ENCODE measurements at regions not wholly inside any gene's neighbourhood (a gene's known extent, or its start where the extent isn't known, plus 50 kb on each side); places are given as distances from the start of the nearest gene placed in this dataset.
"Not testable (repeated sequence)": the region's sequence is repeated elsewhere in the genome, so short reads cannot be mapped to it uniquely, and the experiment has no call there.

GRCh38 chr5:118392491-118392890 lies 595.9 kb downstream of the DTWD2 start:
- Histone ChIP-seq H4K5ac (ENCODE audit: low read length) (no peak overlapping the region), H3K4me3 (ENCODE audit: low read length) (no peak overlapping the region), H3K56ac (ENCODE audit: low read length) (no peak overlapping the region), H3K36me3 (ENCODE audit: control insufficient read depth, insufficient read depth, low read length) (no peaks in the 10 kb centered on the region), H3K79me1 (ENCODE audit: low read length) (no peaks in the 10 kb centered on the region), H2BK15ac (replicated peaks; ENCODE audit: low read depth) (no peak overlapping the region), H3K4ac (ENCODE audit: low read depth, low read length) (no peak overlapping the region), H3K27ac (ENCODE audit: low read depth, low read length) (no peak overlapping the region), H3K4me1 (ENCODE audit: control insufficient read depth, low read depth, low read length) (no peaks in the 10 kb centered on the region), H3K4me2 (ENCODE audit: low read length) (no peak overlapping the region), H3K9ac (ENCODE audit: low read length) (no peak overlapping the region), H2BK5ac (ENCODE audit: low read length) (no peak overlapping the region), H2BK120ac (ENCODE audit: low read depth, low read length) (no peak overlapping the region), H3K27me3 (ENCODE audit: insufficient read depth, low read length, poor library complexity) (no peaks in the 10 kb centered on the region), H3K18ac (ENCODE audit: low read length) (no peak overlapping the region), H2AK5ac (ENCODE audit: low read length) (no peak overlapping the region), H3K79me2 (ENCODE audit: control insufficient read depth, insufficient read depth, low read length) (no peaks in the 10 kb centered on the region), H4K8ac (ENCODE audit: low read depth, low read length) (no peak overlapping the region), H3K23ac (ENCODE audit: low read length) (no peak overlapping the region)
- no peak for DNase-seq
- no CpG with 5 or more reads among the region's 6 CpGs for WGBS (ENCODE audit: extremely low coverage, insufficient coverage, low lambda C conversion rate)

GRCh38 chr5:118382931-118383330 lies 605.4 kb downstream of the DTWD2 start:
- H3K4me1 ChIP-seq (ENCODE audit: control insufficient read depth, low read depth, low read length); H3K9ac ChIP-seq (ENCODE audit: low read length); H3K56ac ChIP-seq (ENCODE audit: low read length); H3K23ac ChIP-seq (ENCODE audit: low read length); H3K27ac ChIP-seq (ENCODE audit: low read depth, low read length); H3K36me3 ChIP-seq (ENCODE audit: control insufficient read depth, insufficient read depth, low read length); H2BK15ac ChIP-seq (replicated peaks; ENCODE audit: low read depth); H3K27me3 ChIP-seq (ENCODE audit: insufficient read depth, low read length, poor library complexity); H2AK5ac ChIP-seq (ENCODE audit: low read length); H3K79me1 ChIP-seq (ENCODE audit: low read length); H3K79me2 ChIP-seq (ENCODE audit: control insufficient read depth, insufficient read depth, low read length); H3K4ac ChIP-seq (ENCODE audit: low read depth, low read length); H3K4me2 ChIP-seq (ENCODE audit: low read length); H3K4me3 ChIP-seq (ENCODE audit: low read length); DNase-seq; H2BK120ac ChIP-seq (ENCODE audit: low read depth, low read length); H4K5ac ChIP-seq (ENCODE audit: low read length); H3K18ac ChIP-seq (ENCODE audit: low read length); H4K8ac ChIP-seq (ENCODE audit: low read depth, low read length); H2BK5ac ChIP-seq (ENCODE audit: low read length): not testable (repeated sequence)
- WGBS (ENCODE audit: extremely low coverage, insufficient coverage, low lambda C conversion rate): no CpG with 5 or more reads among the region's 15 CpGs

- no peaks in the 10 kb centered on the region for H3K79me2 ChIP-seq (ENCODE audit: control insufficient read depth, insufficient read depth, low read length)
- H3K4me2 ChIP-seq (ENCODE audit: low read length): no peak overlapping the region
- H2AK5ac ChIP-seq (ENCODE audit: low read length): no peak overlapping the region
- no peaks in the 10 kb centered on the region for H3K4me1 ChIP-seq (ENCODE audit: control insufficient read depth, low read depth, low read length)
- no peak overlapping the region for H3K23ac ChIP-seq (ENCODE audit: low read length)
- H3K4ac ChIP-seq (ENCODE audit: low read depth, low read length): no peak overlapping the region
- no peak overlapping the region for H4K5ac ChIP-seq (ENCODE audit: low read length)
- H3K4me3 ChIP-seq (ENCODE audit: low read length): no peak overlapping the region
- H3K79me1 ChIP-seq (ENCODE audit: low read length): no peaks in the 10 kb centered on the region
- no peak for DNase-seq
- no peak overlapping the region for H3K56ac ChIP-seq (ENCODE audit: low read length)
- H2BK15ac ChIP-seq (replicated peaks; ENCODE audit: low read depth): no peak overlapping the region
- H3K18ac ChIP-seq (ENCODE audit: low read length): no peak overlapping the region
- no peak overlapping the region for H2BK120ac ChIP-seq (ENCODE audit: low read depth, low read length)
- H2BK5ac ChIP-seq (ENCODE audit: low read length): no peak overlapping the region
- H4K8ac ChIP-seq (ENCODE audit: low read depth, low read length): no peak overlapping the region
- H3K36me3 ChIP-seq (ENCODE audit: control insufficient read depth, insufficient read depth, low read length): peaks cover 1% of the 10 kb centered on the region
- no peak overlapping the region for H3K27ac ChIP-seq (ENCODE audit: low read depth, low read length)
- WGBS (ENCODE audit: extremely low coverage, insufficient coverage, low lambda C conversion rate): no CpG with 5 or more reads among the region's 2 CpGs
- H3K9ac ChIP-seq (ENCODE audit: low read length): no peak overlapping the region
- H3K27me3 ChIP-seq (ENCODE audit: insufficient read depth, low read length, poor library complexity): no peaks in the 10 kb centered on the region
Measured at GRCh38 chr5:118379470-118379869, 608.9 kb downstream of the DTWD2 start.

GRCh38 chr5:118378959-118379358 lies 609.4 kb downstream of the DTWD2 start:
- Histone ChIP-seq H3K79me1 (ENCODE audit: low read length) (no peaks in the 10 kb centered on the region), H3K4me1 (ENCODE audit: control insufficient read depth, low read depth, low read length) (no peaks in the 10 kb centered on the region), H3K9ac (ENCODE audit: low read length) (no peak overlapping the region), H2BK120ac (ENCODE audit: low read depth, low read length) (no peak overlapping the region), H2AK5ac (ENCODE audit: low read length) (no peak overlapping the region), H3K36me3 (ENCODE audit: control insufficient read depth, insufficient read depth, low read length) (peaks cover 1% of the 10 kb centered on the region), H3K56ac (ENCODE audit: low read length) (no peak overlapping the region), H3K27me3 (ENCODE audit: insufficient read depth, low read length, poor library complexity) (no peaks in the 10 kb centered on the region), H4K5ac (ENCODE audit: low read length) (no peak overlapping the region), H3K27ac (ENCODE audit: low read depth, low read length) (no peak overlapping the region), H2BK5ac (ENCODE audit: low read length) (no peak overlapping the region), H3K4ac (ENCODE audit: low read depth, low read length) (no peak overlapping the region), H4K8ac (ENCODE audit: low read depth, low read length) (no peak overlapping the region), H3K4me3 (ENCODE audit: low read length) (no peak overlapping the region), H3K18ac (ENCODE audit: low read length) (no peak overlapping the region), H3K79me2 (ENCODE audit: control insufficient read depth, insufficient read depth, low read length) (no peaks in the 10 kb centered on the region), H3K4me2 (ENCODE audit: low read length) (no peak overlapping the region), H2BK15ac (replicated peaks; ENCODE audit: low read depth) (no peak overlapping the region), H3K23ac (ENCODE audit: low read length) (no peak overlapping the region)
- DNase-seq: no peak
- no CpG with 5 or more reads among the region's 1 CpG for WGBS (ENCODE audit: extremely low coverage, insufficient coverage, low lambda C conversion rate)

GRCh38 chr5:118377420-118377819 lies 610.9 kb downstream of the DTWD2 start:
- H3K56ac ChIP-seq (ENCODE audit: low read length): no peak overlapping the region
- no peaks in the 10 kb centered on the region for H3K79me1 ChIP-seq (ENCODE audit: low read length)
- no peak overlapping the region for H2BK15ac ChIP-seq (replicated peaks; ENCODE audit: low read depth)
- no peak overlapping the region for H3K18ac ChIP-seq (ENCODE audit: low read length)
- H4K5ac ChIP-seq (ENCODE audit: low read length): no peak overlapping the region
- H3K4me1 ChIP-seq (ENCODE audit: control insufficient read depth, low read depth, low read length): no peaks in the 10 kb centered on the region
- H3K27me3 ChIP-seq (ENCODE audit: insufficient read depth, low read length, poor library complexity): no peaks in the 10 kb centered on the region
- no peak overlapping the region for H3K9ac ChIP-seq (ENCODE audit: low read length)
- H3K4me3 ChIP-seq (ENCODE audit: low read length): no peak overlapping the region
- H3K4ac ChIP-seq (ENCODE audit: low read depth, low read length): no peak overlapping the region
- peaks cover 1% of the 10 kb centered on the region for H3K36me3 ChIP-seq (ENCODE audit: control insufficient read depth, insufficient read depth, low read length)
- no peak for DNase-seq
- no peak overlapping the region for H3K23ac ChIP-seq (ENCODE audit: low read length)
- H2BK5ac ChIP-seq (ENCODE audit: low read length): no peak overlapping the region
- H3K79me2 ChIP-seq (ENCODE audit: control insufficient read depth, insufficient read depth, low read length): no peaks in the 10 kb centered on the region
- H2AK5ac ChIP-seq (ENCODE audit: low read length): no peak overlapping the region
- H3K27ac ChIP-seq (ENCODE audit: low read depth, low read length): no peak overlapping the region
- no peak overlapping the region for H4K8ac ChIP-seq (ENCODE audit: low read depth, low read length)
- no peak overlapping the region for H2BK120ac ChIP-seq (ENCODE audit: low read depth, low read length)
- no peak overlapping the region for H3K4me2 ChIP-seq (ENCODE audit: low read length)

- H2BK15ac ChIP-seq (replicated peaks; ENCODE audit: low read depth): no peak overlapping the region
- no peak overlapping the region for H3K4me3 ChIP-seq (ENCODE audit: low read length)
- H3K36me3 ChIP-seq (ENCODE audit: control insufficient read depth, insufficient read depth, low read length): no peaks in the 10 kb centered on the region
- H3K9ac ChIP-seq (ENCODE audit: low read length): no peak overlapping the region
- no peak overlapping the region for H3K23ac ChIP-seq (ENCODE audit: low read length)
- DNase-seq: no peak
- no peak overlapping the region for H2AK5ac ChIP-seq (ENCODE audit: low read length)
- H3K4ac ChIP-seq (ENCODE audit: low read depth, low read length): no peak overlapping the region
- no peak overlapping the region for H2BK5ac ChIP-seq (ENCODE audit: low read length)
- H3K27me3 ChIP-seq (ENCODE audit: insufficient read depth, low read length, poor library complexity): no peaks in the 10 kb centered on the region
- no peaks in the 10 kb centered on the region for H3K79me1 ChIP-seq (ENCODE audit: low read length)
- WGBS (ENCODE audit: extremely low coverage, insufficient coverage, low lambda C conversion rate): no CpG with 5 or more reads among the region's 3 CpGs
- no peak overlapping the region for H4K5ac ChIP-seq (ENCODE audit: low read length)
- no peaks in the 10 kb centered on the region for H3K79me2 ChIP-seq (ENCODE audit: control insufficient read depth, insufficient read depth, low read length)
- H2BK120ac ChIP-seq (ENCODE audit: low read depth, low read length): no peak overlapping the region
- no peaks in the 10 kb centered on the region for H3K4me1 ChIP-seq (ENCODE audit: control insufficient read depth, low read depth, low read length)
- no peak overlapping the region for H3K18ac ChIP-seq (ENCODE audit: low read length)
- H3K27ac ChIP-seq (ENCODE audit: low read depth, low read length): no peak overlapping the region
- no peak overlapping the region for H4K8ac ChIP-seq (ENCODE audit: low read depth, low read length)
- no peak overlapping the region for H3K4me2 ChIP-seq (ENCODE audit: low read length)
- H3K56ac ChIP-seq (ENCODE audit: low read length): no peak overlapping the region
Measured at GRCh38 chr5:118371973-118372831, 616.1 kb downstream of the DTWD2 start.
